GM21528 (cell line): ENCODE measurements at regions not wholly inside any gene's neighbourhood (a gene's known extent, or its start where the extent isn't known, plus 50 kb on each side); places are given as distances from the start of the nearest gene placed in this dataset.
"Not testable (repeated sequence)": the region's sequence is repeated elsewhere in the genome, so short reads cannot be mapped to it uniquely, and the experiment has no call there.

Experiments
- ATAC-seq: cut with Tn5 transposase; IDR thresholded peaks from one replicate; pipeline ENCODE4 v1.9.1; 2021; ENCODE audit warnings: mild to moderate bottlenecking, moderate library complexity; ENCODE audit not compliant: unreplicated experiment, low FRiP score

GRCh38 chr5:99239826-99240360, 311.1 kb upstream of the CHD1 start:
- no peak for ATAC-seq

DNA sequence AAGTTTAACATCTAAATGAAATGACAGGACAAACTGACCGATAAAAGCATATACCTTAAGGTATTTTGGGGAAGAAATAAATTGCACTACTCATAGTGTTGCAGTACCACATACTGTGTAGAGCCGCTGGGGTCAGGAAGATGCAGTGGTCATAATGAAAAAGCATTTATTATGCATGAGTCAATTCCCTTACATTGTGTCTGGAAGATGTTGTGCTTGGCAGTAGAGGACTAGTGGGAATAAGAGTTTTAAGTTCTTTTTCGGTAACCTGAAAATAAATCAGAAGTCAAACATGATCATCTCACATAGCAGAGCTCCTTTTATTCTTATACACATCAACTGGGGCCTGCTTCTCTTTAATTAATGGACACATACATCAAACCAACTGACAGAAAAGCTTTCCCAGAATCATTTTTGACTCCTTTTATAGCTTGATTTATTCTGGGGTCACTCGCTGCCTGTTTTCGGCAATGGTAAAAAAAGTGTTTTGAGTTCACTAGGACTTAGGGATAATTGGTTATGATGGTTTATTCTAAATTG, 262.5 kb upstream of the CHD1 start:
- ATAC-seq: no peak

DNA sequence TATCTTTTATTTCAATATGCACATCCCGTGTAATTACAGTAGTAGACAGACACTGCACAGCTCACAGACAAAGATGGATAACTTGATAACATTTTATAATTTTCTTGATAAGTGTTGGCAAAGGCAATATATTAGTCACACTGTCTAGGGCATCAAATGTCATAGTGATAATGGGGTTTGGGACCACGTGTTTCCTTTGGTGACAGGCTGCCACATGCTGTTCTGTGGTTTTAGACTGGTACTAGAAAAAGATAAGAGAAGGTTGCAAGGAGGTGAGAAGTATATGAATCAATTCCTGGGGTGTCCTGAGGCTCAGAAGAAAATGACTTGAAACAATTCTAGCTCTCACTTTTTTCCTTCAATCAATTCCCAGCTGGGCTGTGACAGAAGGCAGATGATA, 258.8 kb upstream of the CHD1 start:
- ATAC-seq: no peak

- no peak for ATAC-seq
Observed at GRCh38 chr5:99179206-99179605, 250.4 kb upstream of the CHD1 start.

GRCh38 chr5:99177796-99178195, 249.0 kb upstream of the CHD1 start:
- no peak for ATAC-seq

GRCh38 chr5:99176186-99176585, 247.4 kb upstream of the CHD1 start:
- no peak for ATAC-seq

DNA sequence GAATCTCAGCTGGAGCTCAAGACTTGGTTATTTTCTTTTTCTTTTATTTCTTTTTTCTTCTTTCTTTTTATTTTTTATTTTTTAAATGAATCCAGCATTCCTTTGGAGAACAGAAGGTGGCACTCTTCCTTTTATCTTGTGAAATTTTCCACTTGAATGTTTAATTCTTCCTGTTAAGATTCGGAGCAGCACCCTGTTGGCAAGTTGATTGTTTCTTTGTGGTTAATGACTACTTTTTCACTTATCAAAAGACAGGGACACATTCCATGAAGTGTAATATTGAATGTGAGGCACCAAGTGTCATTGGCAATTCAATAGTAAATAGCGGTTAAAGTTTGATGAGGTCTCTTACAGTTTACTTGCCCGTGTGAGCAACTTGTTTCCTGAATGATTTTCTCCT, 240.5 kb upstream of the CHD1 start:
- no peak for ATAC-seq

DNA sequence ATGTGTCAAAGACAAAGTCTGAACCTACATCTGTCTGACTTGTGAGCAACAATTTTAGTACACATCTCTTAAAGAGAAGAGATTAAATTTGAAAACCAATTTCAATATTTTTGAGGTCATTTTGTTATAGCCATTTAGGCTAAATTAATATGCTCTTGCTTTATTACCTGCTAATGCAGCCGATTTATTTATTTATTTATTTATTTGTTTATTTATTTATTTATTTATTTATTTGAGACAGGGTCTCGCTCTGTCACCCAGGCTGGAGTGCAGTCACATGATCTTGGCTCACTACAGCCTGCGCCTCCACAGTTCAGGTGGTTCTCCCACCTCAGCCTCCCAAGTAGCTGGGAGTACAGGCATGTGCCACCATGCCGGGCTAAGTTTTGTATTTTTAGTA, 232.7 kb upstream of the CHD1 start:
- not testable (repeated sequence) for ATAC-seq

GRCh38 chr5:99156688-99157087, 227.9 kb upstream of the CHD1 start:
- ATAC-seq: no peak

- ATAC-seq: not testable (repeated sequence)
Observed at GRCh38 chr5:99143283-99143795, 214.5 kb upstream of the CHD1 start.

- ATAC-seq: no peak
Observed at GRCh38 chr5:99141534-99142128, 212.8 kb upstream of the CHD1 start.

GRCh38 chr5:99138911-99139310, 210.1 kb upstream of the CHD1 start:
- no peak for ATAC-seq

DNA sequence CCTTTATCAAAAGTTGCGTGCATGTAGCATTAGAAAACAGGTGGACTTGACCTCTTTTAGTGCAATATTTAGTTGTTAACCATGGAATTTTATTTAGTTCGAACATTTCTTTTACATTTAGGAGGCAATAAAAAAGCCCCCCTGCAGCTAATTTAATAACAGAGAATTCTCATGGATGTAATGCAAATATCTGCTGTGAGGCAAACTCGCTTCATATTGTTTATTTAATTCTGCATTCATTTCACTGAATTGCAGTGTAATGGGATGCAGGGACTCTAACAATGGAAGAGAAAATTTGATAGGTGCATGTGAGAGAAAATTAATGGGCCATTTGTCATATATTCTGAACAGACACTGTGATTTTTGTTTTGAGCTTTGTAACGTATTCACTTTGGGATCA, 205.1 kb upstream of the CHD1 start:
- no peak for ATAC-seq

- no peak for ATAC-seq
Observed at GRCh38 chr5:99129768-99130501, 201.1 kb upstream of the CHD1 start.

- no peak for ATAC-seq
Observed at GRCh38 chr5:99122976-99123375, 194.2 kb upstream of the CHD1 start.

GRCh38 chr5:99119326-99119725, 190.5 kb upstream of the CHD1 start:
- no peak for ATAC-seq

- no peak for ATAC-seq
Observed at GRCh38 chr5:99116526-99116925, 187.7 kb upstream of the CHD1 start.

GRCh38 chr5:99109894-99110293, 181.1 kb upstream of the CHD1 start:
- no peak for ATAC-seq

- ATAC-seq: no peak
Observed at GRCh38 chr5:99105216-99105615, 176.4 kb upstream of the CHD1 start.

- ATAC-seq: no peak
Observed at GRCh38 chr5:99104538-99105132, 175.8 kb upstream of the CHD1 start.

DNA sequence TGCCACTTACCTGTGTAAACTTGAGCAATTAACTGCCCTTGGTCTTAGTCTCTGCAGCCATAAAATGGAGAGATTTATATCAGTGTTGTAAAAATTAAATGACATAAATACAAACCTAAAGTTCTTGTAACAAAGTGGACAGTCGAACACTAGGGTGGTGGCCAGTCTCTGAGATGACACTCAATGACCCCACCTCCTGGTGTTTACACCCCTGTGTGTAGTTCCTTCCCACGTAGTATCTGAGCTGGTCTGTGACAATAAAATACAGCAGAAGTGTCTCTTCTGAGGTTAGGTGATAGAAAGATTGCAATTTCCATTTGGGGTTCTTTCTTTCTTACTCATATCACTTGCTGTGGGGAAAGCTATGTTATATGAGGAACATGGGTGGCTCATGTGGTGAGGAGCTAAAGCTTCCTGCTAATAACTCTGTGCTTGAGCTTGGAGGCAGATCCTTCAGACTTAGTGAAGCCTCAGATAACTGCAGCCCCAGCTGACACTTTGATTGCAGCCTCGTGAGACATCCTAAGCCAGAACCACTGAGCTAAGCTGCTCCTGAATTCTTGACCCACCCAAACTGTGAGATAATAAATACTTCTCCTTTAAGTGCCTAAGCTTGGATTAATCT, 173.4 kb upstream of the CHD1 start:
- no peak for ATAC-seq
